NB4 (cell line): ENCODE measurements at regions not wholly inside any gene's neighbourhood (a gene's known extent, or its start where the extent isn't known, plus 50 kb on each side); places are given as distances from the start of the nearest gene placed in this dataset.

Source experiments
- MYC ChIP-seq: IDR thresholded peaks from 2 replicates; pipeline ENCODE4 v1.6.1; 2011; ENCODE audit warnings: low read depth, low read length
- POLR2A ChIP-seq: IDR thresholded peaks from 2 replicates; pipeline ENCODE4 v1.6.1; 2011; ENCODE audit warnings: mild to moderate bottlenecking; ENCODE audit not compliant: insufficient read length; ENCODE audit errors: extremely low read depth
- TF ChIP-seq, protein P1 (sequence below): IDR thresholded peaks from one replicate; pipeline ENCODE4 v1.5.1; 2012; ENCODE audit warnings: low read depth, low read length
- TF ChIP-seq, protein P2 (sequence below): IDR thresholded peaks from 2 replicates; pipeline ENCODE4 v1.6.1; 2011; ENCODE audit warnings: low read depth, low read length

DNA sequence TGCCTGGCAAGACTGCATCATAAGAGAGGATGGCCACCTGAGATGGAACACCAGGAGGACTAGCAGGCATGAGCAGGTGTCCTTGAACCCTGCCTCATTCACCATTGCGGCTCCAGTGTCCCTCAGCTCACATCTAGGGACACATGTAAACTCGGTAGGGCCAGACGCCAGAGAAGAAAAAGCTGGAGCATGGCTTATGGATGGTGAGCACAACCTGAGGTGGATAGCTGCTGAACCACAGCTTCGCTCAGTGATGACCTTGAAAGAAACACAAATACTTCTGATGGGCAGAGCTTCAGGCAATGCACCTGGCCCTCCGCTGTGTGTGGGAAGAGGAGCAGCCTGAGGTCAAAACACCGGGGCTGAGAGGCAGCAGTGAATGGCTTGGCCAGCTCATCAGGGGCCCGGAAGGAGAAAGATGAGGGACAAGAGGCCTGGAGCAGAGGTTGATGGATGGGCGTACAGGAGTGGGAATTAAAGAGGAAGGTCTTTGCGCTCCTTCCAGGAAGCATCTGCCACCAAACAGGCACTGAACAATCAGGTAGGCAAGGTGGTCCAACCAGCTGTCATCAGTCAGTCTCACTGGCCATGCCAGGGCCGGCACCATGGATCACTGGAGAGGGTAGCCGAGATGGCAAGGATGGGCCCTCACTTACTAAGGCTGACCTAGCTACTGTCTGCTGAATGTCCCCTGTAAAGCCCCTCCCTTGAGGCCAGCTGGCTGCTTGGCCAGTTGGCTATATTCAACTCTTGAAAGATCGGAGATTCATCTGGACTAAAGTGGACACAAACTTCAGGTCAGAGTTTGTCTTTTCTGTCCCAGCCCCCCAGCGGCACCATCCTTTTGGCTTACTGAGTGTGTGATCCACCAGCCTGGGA lies 89.7 kb downstream of the MYEOV start:
- TF ChIP-seq, protein P1, sequence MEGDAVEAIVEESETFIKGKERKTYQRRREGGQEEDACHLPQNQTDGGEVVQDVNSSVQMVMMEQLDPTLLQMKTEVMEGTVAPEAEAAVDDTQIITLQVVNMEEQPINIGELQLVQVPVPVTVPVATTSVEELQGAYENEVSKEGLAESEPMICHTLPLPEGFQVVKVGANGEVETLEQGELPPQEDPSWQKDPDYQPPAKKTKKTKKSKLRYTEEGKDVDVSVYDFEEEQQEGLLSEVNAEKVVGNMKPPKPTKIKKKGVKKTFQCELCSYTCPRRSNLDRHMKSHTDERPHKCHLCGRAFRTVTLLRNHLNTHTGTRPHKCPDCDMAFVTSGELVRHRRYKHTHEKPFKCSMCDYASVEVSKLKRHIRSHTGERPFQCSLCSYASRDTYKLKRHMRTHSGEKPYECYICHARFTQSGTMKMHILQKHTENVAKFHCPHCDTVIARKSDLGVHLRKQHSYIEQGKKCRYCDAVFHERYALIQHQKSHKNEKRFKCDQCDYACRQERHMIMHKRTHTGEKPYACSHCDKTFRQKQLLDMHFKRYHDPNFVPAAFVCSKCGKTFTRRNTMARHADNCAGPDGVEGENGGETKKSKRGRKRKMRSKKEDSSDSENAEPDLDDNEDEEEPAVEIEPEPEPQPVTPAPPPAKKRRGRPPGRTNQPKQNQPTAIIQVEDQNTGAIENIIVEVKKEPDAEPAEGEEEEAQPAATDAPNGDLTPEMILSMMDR = no peak
- TF ChIP-seq MYC (no peak), POLR2A (no peak)
- TF ChIP-seq, protein P2, sequence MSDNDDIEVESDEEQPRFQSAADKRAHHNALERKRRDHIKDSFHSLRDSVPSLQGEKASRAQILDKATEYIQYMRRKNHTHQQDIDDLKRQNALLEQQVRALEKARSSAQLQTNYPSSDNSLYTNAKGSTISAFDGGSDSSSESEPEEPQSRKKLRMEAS = no peak
